ENCODE measurements at regions not wholly inside any gene's neighbourhood (a gene's known extent, or its start where the extent isn't known, plus 50 kb on each side); places are given as distances from the start of the nearest gene placed in this dataset.

DNA sequence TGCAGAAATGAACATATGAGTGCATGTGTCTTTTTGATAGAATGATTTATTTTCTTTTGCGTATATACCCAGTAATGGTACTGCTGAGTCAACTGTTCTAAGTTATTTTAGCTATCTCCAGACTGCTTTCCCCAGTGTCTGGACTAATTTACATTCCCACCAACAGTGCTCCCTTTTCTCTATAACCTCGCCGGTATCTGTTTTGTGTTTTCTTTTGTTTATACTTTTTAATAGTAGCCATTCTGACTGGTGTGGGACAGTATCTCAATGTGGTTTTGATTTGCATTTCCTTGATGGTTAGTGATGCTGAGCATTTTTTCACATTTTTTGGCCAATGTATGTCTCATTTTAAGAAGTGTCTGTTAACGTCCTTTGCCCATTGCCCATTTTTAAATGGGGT is 218.6 kb upstream of the KCNIP4 start:
- H3K9me3 ChIP-seq (ENCODE audit: control insufficient read depth, insufficient read depth, low read length), result no peaks in the 10 kb centered on the region
- H3F3A ChIP-seq (ENCODE audit: control insufficient read depth, insufficient read depth), result no peaks in the 10 kb centered on the region
- H3K27ac ChIP-seq (ENCODE audit: low read depth, low read length), result no peak overlapping the region
- TF ChIP-seq EZH2phosphoT487 (IDR thresholded peaks at IDR 0.05; ENCODE audit: borderline replicate concordance, low read length), result no peak
- TF ChIP-seq, protein P1, sequence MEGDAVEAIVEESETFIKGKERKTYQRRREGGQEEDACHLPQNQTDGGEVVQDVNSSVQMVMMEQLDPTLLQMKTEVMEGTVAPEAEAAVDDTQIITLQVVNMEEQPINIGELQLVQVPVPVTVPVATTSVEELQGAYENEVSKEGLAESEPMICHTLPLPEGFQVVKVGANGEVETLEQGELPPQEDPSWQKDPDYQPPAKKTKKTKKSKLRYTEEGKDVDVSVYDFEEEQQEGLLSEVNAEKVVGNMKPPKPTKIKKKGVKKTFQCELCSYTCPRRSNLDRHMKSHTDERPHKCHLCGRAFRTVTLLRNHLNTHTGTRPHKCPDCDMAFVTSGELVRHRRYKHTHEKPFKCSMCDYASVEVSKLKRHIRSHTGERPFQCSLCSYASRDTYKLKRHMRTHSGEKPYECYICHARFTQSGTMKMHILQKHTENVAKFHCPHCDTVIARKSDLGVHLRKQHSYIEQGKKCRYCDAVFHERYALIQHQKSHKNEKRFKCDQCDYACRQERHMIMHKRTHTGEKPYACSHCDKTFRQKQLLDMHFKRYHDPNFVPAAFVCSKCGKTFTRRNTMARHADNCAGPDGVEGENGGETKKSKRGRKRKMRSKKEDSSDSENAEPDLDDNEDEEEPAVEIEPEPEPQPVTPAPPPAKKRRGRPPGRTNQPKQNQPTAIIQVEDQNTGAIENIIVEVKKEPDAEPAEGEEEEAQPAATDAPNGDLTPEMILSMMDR (IDR thresholded peaks at IDR 0.05; ENCODE audit: low read depth, low read length, poor library complexity, severe bottlenecking), result no peak
- no peaks in the 10 kb centered on the region for H4K20me1 ChIP-seq (ENCODE audit: control insufficient read depth, insufficient read depth, low read depth, low read length)
- no peaks in the 10 kb centered on the region for H3K27me3 ChIP-seq (ENCODE audit: control insufficient read depth, low read length)
- no peaks in the 10 kb centered on the region for H3K79me2 ChIP-seq (ENCODE audit: control insufficient read depth, low read length)
- no peak overlapping the region for H3K4me3 ChIP-seq (ENCODE audit: low read length)
- no peaks in the 10 kb centered on the region for H3K4me1 ChIP-seq (ENCODE audit: control insufficient read depth, low read length)
- no peak overlapping the region for H3K4me2 ChIP-seq (ENCODE audit: low read length)
- H3K36me3 ChIP-seq (ENCODE audit: control insufficient read depth, low read length), result no peaks in the 10 kb centered on the region
- no peaks in the 10 kb centered on the region for H3K9me2 ChIP-seq (replicated peaks; ENCODE audit: control insufficient read depth, low read length)

DNA sequence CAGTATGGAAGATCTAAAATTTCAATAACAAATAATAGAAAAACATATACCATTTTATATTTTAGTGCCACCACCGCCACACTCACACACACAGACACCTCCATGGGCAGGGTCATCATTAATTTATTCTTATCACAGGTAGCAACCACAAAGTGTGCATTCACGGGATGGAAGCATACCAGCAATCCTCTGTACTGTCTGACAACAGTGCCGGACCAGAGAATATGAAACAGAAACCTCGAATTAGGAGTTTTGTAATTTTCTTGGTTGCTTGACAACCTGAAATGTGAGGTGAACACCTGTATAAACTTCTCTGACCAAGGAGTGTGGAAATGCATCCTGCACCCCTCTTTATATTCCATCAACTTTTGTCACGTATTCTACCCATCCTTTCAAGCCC is 213.9 kb upstream of the KCNIP4 start:
- peaks cover 5% of the 10 kb centered on the region; the same call in 1 of the 2 replicates for H3K9me3 ChIP-seq (ENCODE audit: control insufficient read depth, insufficient read depth, low read length)
- H3K4me1 ChIP-seq (ENCODE audit: control insufficient read depth, low read length), result no peaks in the 10 kb centered on the region
- H3K4me2 ChIP-seq (ENCODE audit: low read length), result no peak overlapping the region
- H3K27ac ChIP-seq (ENCODE audit: low read depth, low read length), result no peak overlapping the region
- no peaks in the 10 kb centered on the region for H3K27me3 ChIP-seq (ENCODE audit: control insufficient read depth, low read length)
- no peaks in the 10 kb centered on the region for H3K9me2 ChIP-seq (replicated peaks; ENCODE audit: control insufficient read depth, low read length)
- H3K36me3 ChIP-seq (ENCODE audit: control insufficient read depth, low read length), result no peaks in the 10 kb centered on the region
- no peak overlapping the region for H3K4me3 ChIP-seq (ENCODE audit: low read length)
- H3F3A ChIP-seq (ENCODE audit: control insufficient read depth, insufficient read depth), result no peaks in the 10 kb centered on the region
- no peaks in the 10 kb centered on the region for H4K20me1 ChIP-seq (ENCODE audit: control insufficient read depth, insufficient read depth, low read depth, low read length)
- no peak for TF ChIP-seq EZH2phosphoT487 (IDR thresholded peaks at IDR 0.05; ENCODE audit: borderline replicate concordance, low read length)
- TF ChIP-seq, protein P1 (IDR thresholded peaks at IDR 0.05; ENCODE audit: low read depth, low read length, poor library complexity, severe bottlenecking), result no peak
- no peaks in the 10 kb centered on the region for H3K79me2 ChIP-seq (ENCODE audit: control insufficient read depth, low read length)

DNA sequence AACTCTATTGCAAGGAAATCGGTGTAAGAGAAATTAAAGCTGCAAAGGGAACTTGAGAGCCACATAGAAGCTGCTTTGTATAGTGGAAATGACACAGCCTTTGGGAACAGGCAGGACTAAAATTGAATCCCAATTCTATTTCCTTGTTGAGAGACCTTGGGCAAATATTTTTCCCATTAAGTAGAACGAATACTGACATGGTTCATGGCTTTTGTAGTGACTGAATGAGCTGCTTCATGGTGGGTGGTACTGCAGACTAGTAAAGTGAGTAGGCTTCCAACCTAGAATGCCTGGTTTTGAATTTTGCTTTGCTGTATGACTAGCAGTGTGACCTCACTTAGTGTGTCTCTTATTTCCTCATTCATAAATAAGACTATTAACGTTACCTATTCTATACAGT is 182.2 kb upstream of the KCNIP4 start:
- H3K4me3 ChIP-seq (ENCODE audit: low read length), result no peak overlapping the region
- H3K36me3 ChIP-seq (ENCODE audit: control insufficient read depth, low read length), result no peaks in the 10 kb centered on the region
- H3K27me3 ChIP-seq (ENCODE audit: control insufficient read depth, low read length), result no peaks in the 10 kb centered on the region
- H3K9me2 ChIP-seq (replicated peaks; ENCODE audit: control insufficient read depth, low read length), result no peaks in the 10 kb centered on the region
- TF ChIP-seq EZH2phosphoT487 (IDR thresholded peaks at IDR 0.05; ENCODE audit: borderline replicate concordance, low read length), result no peak
- TF ChIP-seq, protein P1 (IDR thresholded peaks at IDR 0.05; ENCODE audit: low read depth, low read length, poor library complexity, severe bottlenecking), result no peak
- H3K9me3 ChIP-seq (ENCODE audit: control insufficient read depth, insufficient read depth, low read length), result no peaks in the 10 kb centered on the region
- H3K4me1 ChIP-seq (ENCODE audit: control insufficient read depth, low read length), result no peaks in the 10 kb centered on the region
- H3F3A ChIP-seq (ENCODE audit: control insufficient read depth, insufficient read depth), result no peaks in the 10 kb centered on the region
- no peak overlapping the region for H3K4me2 ChIP-seq (ENCODE audit: low read length)
- H3K79me2 ChIP-seq (ENCODE audit: control insufficient read depth, low read length), result no peaks in the 10 kb centered on the region
- no peaks in the 10 kb centered on the region for H4K20me1 ChIP-seq (ENCODE audit: control insufficient read depth, insufficient read depth, low read depth, low read length)
- no peak overlapping the region for H3K27ac ChIP-seq (ENCODE audit: low read depth, low read length)
